ENCODE measurements at regions not wholly inside any gene's neighbourhood (a gene's known extent, or its start where the extent isn't known, plus 50 kb on each side); places are given as distances from the start of the nearest gene placed in this dataset.
A peak's percentile ranks its signal among the peaks of the same experiment; 100 is the strongest.

GRCh38 chr7:25930492-25931048 lies 221.4 kb upstream of the NFE2L3 start:
- DNase-seq = no peak

GRCh38 chr7:25931156-25931555 lies 220.8 kb upstream of the NFE2L3 start:
- DNase-seq = no peak

GRCh38 chr7:25933921-25934320 lies 218.1 kb upstream of the NFE2L3 start:
- DNase-seq = no peak

GRCh38 chr7:25940086-25940906 lies 211.7 kb upstream of the NFE2L3 start:
- DNase-seq = no peak

- DNase-seq = no peak
These were observed 207.1 kb upstream of the NFE2L3 start for GRCh38 chr7:25944777-25945515.

GRCh38 chr7:25945608-25946007 lies 206.4 kb upstream of the NFE2L3 start:
- no peak for DNase-seq

- DNase-seq = no peak
These were observed 205.8 kb upstream of the NFE2L3 start for GRCh38 chr7:25946181-25946580.

GRCh38 chr7:25947669-25948516 lies 204.1 kb upstream of the NFE2L3 start:
- no peak for DNase-seq

- DNase-seq = no peak
These were observed 202.1 kb upstream of the NFE2L3 start for GRCh38 chr7:25949736-25950487.

GRCh38 chr7:25950488-25951413 lies 201.2 kb upstream of the NFE2L3 start:
- DNase-seq = peak; percentile 91

GRCh38 chr7:25951414-25952260 lies 200.4 kb upstream of the NFE2L3 start:
- DNase-seq = peak; percentile 91

GRCh38 chr7:25952261-25953057 lies 199.5 kb upstream of the NFE2L3 start:
- peak; percentile 54 for DNase-seq

- DNase-seq = no peak
These were observed 198.1 kb upstream of the NFE2L3 start for GRCh38 chr7:25953859-25954258.

GRCh38 chr7:25954395-25954794 lies 197.6 kb upstream of the NFE2L3 start:
- DNase-seq = no peak

- no peak for DNase-seq
These were observed 192.7 kb upstream of the NFE2L3 start for GRCh38 chr7:25959168-25959734.

GRCh38 chr7:25963733-25964132 lies 188.3 kb upstream of the NFE2L3 start:
- DNase-seq = no peak

- no peak for DNase-seq
These were observed 187.5 kb upstream of the NFE2L3 start for GRCh38 chr7:25964483-25964991.

- no peak for DNase-seq
These were observed 186.4 kb upstream of the NFE2L3 start for GRCh38 chr7:25965405-25966123.

Measured in NCI-H748 treated with DMSO at 0.1 percent for 48 hours (cell line).